Spleen (tissue), 7 donors: ENCODE measurements at regions not wholly inside any gene's neighbourhood (a gene's known extent, or its start where the extent isn't known, plus 50 kb on each side); places are given as distances from the start of the nearest gene placed in this dataset.

ENCODE experiments used
- POLR2A ChIP-seq, 3 donors: fragments of 450-650 bp; IDR thresholded peaks; one replicate each; pipeline ENCODE4 v1.5.1; 2017; ENCODE audit warnings: antibody characterized with exemption in 3 of 3, mild to moderate bottlenecking in 1 of 3
- POLR2AphosphoS5 ChIP-seq, 3 donors: sonication (generic); formaldehyde crosslinking; IDR thresholded peaks; one replicate each; pipeline ENCODE4 v1.5.1; 2017; ENCODE audit warnings: antibody characterized with exemption in 3 of 3
- TF ChIP-seq, protein P1 (sequence below), 11 experiments: fragments of 200-600 bp in 7 of 11; fragments of 450-650 bp in 4 of 11; sonication (generic) in 4 of 11; IDR thresholded peaks in 8 of 11; conservative IDR thresholded peaks in 3 of 11; 1 replicate in 7 of 11; 2 replicates in 4 of 11; pipeline versions ENCODE4 v1.4.0 to v1.8.0; 2016 to 2021; ENCODE audit warnings: antibody characterized with exemption in 11 of 11, inconsistent platforms in 4 of 11, mild to moderate bottlenecking in 1 of 11
- donor health status: DM: no; HTN: no; CAD: no; lungs with moderate emphysema.
- donor health status: DM: no; HTN: no; CAD: no.
- donor health status: DM: no; HTN: no; CAD: no.

DNA sequence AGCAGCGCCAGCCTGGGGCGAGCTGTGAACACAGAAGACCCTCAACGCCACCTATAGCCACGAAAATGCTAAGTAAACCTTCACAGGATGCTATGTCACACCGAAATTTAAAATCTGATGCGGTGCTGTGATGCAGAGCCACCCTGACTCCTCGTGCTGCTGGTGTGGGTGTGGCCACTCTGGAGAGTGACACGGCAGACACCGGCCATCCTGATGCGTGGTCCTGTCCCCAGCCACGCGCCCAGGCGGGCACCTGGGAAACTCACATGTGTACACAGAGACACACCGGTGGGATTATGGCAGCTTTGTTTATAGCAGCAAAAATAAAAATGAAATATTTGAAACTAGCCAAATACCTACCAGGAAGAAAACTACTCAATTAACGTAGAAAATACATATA, 138.3 kb upstream of the SFSWAP start:
- no peak for TF ChIP-seq POLR2AphosphoS5 (IDR thresholded peaks at IDR 0.05)
- no peak for TF ChIP-seq POLR2A (IDR thresholded peaks at IDR 0.05)
- TF ChIP-seq, protein P1, sequence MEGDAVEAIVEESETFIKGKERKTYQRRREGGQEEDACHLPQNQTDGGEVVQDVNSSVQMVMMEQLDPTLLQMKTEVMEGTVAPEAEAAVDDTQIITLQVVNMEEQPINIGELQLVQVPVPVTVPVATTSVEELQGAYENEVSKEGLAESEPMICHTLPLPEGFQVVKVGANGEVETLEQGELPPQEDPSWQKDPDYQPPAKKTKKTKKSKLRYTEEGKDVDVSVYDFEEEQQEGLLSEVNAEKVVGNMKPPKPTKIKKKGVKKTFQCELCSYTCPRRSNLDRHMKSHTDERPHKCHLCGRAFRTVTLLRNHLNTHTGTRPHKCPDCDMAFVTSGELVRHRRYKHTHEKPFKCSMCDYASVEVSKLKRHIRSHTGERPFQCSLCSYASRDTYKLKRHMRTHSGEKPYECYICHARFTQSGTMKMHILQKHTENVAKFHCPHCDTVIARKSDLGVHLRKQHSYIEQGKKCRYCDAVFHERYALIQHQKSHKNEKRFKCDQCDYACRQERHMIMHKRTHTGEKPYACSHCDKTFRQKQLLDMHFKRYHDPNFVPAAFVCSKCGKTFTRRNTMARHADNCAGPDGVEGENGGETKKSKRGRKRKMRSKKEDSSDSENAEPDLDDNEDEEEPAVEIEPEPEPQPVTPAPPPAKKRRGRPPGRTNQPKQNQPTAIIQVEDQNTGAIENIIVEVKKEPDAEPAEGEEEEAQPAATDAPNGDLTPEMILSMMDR (IDR thresholded peaks at IDR 0.05 in 8 of 11, conservative IDR thresholded peaks at IDR 0.05 in 3 of 11): no peak
